NCI-H526 treated with DMSO at 0.1 percent for 48 hours (cell line): ENCODE measurements at regions not wholly inside any gene's neighbourhood (a gene's known extent, or its start where the extent isn't known, plus 50 kb on each side); places are given as distances from the start of the nearest gene placed in this dataset.
"Not testable (repeated sequence)": the region's sequence is repeated elsewhere in the genome, so short reads cannot be mapped to it uniquely, and the experiment has no call there.

ENCODE experiments used
- DNase-seq: peaks from one replicate; lab custom pipeline; 2025; lab: John Stamatoyannopoulos, UW

DNA sequence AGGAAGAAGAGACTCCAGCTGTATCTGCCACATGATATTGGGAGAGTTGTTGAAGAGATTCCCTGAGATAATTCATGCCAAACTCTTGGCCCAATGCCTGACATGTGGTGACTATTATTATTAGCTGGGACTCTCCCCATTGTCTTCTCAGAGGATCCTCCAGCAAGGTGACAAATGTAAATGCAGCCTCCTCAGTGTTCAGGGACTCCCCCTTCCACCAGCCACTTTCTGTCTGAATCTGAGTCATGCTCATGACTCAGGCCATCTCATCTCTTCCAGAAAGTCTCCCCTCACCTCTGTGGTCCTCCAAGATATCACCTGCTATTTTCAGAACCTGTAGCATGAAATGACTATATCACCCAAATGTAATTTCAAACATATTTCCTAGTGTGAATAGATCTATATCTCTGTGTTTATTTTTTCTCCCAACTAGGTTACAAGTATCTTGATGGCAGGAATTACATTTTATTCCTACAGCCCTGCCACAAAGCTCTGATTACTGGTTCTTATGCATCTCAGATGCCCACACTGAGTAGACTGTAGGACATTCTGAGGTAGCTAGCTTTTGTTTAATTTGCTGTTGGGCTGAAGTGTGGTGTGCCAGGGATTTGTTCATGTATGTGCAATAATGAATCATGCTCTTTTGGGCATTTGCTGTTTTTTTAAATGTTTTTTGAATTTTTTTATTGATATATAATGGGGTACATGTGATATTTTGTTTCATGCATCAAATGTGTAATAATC, 126.6 kb upstream of the IL12B start:
- no peak for DNase-seq

GRCh38 chr5:159458217-159458711, 128.0 kb upstream of the IL12B start:
- DNase-seq: no peak

GRCh38 chr5:159459132-159459627, 128.9 kb upstream of the IL12B start:
- no peak for DNase-seq

DNA sequence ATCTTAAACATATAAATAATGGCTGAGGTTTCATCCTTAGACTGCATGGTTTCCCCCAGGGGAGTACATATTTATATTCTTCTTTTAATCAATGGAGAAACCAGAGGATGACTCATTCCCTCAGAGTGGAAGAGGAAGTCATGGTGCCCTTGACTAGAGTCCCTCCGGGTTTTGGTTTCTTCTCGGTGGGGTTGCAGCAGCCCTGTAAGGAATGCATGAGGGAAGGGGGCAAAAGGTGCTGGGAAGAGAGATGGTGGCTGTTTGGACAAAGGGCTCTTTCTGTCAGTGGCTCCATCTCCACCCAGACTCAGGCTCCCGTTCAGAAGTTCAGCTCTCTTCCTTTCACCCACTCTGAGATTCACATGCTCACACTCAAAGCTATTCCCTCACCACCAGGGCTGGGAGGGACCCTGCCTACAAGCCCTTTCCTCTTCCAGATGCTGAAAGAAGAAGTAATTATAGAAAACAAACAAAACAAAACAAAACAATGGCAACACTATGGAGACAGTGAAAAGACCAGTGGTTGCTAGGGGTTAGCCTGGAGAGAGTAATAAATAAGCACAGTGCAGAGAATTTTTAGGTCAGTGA, 129.8 kb upstream of the IL12B start:
- DNase-seq: no peak

DNA sequence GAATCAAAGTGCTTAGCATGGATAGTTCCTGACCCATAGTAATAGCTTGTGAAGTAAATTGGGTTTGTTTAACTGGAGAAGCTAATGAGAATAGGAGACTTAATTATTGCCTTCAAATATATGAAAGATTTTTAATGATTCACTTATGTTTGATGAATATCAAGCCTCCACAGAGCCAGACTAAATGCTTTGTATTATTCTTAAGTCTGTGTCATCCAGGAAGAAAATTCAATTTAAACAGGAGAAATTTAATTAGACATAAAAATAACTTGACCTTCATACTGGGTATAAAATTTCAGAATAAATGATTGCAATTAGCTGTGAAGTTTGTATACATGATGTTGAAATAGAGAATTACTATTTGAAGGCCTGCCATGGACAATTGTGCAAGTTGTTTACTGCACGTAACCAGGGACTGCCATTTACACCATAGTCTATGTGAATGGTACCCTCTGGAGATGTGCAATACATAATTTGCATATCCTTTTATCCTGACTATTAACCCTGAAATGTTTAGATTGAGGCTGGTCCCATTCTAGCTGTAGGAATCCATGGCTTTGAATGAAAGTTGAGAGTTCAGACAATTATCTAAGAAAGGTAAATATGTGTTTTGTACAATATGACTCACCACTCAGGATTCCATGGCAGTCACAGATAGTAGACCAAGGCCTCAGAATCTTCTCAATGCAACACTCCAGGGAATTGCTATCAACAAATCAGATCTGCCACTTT, 133.5 kb upstream of the IL12B start:
- no peak for DNase-seq

GRCh38 chr5:159465604-159466003, 135.3 kb upstream of the IL12B start:
- no peak for DNase-seq

- DNase-seq: no peak
These were observed 137.4 kb upstream of the IL12B start for GRCh38 chr5:159467666-159468065.

- no peak for DNase-seq
These were observed 139.4 kb upstream of the IL12B start for GRCh38 chr5:159469496-159470372.

GRCh38 chr5:159471904-159472303, 141.6 kb upstream of the IL12B start:
- DNase-seq: no peak

- no peak for DNase-seq
These were observed 144.7 kb upstream of the IL12B start for GRCh38 chr5:159475026-159475425.

- no peak for DNase-seq
These were observed 148.7 kb upstream of the IL12B start for GRCh38 chr5:159478950-159479349.

- DNase-seq: no peak
These were observed 150.6 kb upstream of the IL12B start for GRCh38 chr5:159480849-159481248.

- no peak for DNase-seq
These were observed 151.5 kb upstream of the IL12B start for GRCh38 chr5:159481751-159482150.

GRCh38 chr5:159486836-159487235, 156.5 kb upstream of the IL12B start:
- DNase-seq: no peak

- DNase-seq: no peak
These were observed 158.2 kb upstream of the IL12B start for GRCh38 chr5:159488516-159488915.

- no peak for DNase-seq
These were observed 159.5 kb upstream of the IL12B start for GRCh38 chr5:159489779-159490178.

DNA sequence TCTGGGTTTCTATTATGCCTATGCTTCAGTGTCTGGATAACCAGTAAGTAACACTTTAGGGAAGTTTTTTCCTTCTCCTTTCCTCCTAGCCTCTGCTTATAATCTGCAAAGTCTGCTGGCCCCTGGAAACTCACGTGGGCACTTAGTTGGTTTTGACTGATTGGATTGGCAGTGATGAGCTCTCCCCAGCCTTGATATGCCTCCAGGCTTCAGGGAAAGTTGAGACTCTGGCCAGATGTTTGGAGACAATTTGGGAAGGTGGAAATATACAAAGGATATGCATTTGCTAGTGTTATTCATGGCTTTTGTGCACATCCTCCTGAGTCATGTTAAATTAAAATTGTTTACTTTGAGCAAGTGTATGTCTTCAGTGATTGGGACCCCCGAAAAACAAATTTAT, 160.2 kb upstream of the IL12B start:
- DNase-seq: no peak

GRCh38 chr5:159493696-159494095, 163.4 kb upstream of the IL12B start:
- DNase-seq: no peak

DNA sequence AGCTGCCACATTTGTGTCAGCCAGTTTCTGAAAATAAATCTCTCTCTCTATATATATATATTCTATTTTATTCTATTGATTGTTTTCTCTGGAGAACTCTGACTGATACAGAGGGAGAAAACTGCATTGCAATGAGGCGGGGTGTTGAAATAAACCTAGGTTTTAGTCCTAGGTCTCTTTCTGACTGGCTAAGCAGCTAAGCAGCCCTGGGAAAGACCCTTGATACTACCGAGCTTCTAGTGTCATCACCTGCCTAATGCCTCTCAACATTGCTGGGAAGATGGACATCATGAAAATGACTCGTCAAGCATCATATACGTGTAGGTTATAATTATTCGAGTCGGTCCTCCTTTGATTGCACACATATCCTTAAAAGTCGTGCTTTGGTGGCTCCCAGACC, 166.5 kb upstream of the IL12B start:
- DNase-seq: no peak

DNA sequence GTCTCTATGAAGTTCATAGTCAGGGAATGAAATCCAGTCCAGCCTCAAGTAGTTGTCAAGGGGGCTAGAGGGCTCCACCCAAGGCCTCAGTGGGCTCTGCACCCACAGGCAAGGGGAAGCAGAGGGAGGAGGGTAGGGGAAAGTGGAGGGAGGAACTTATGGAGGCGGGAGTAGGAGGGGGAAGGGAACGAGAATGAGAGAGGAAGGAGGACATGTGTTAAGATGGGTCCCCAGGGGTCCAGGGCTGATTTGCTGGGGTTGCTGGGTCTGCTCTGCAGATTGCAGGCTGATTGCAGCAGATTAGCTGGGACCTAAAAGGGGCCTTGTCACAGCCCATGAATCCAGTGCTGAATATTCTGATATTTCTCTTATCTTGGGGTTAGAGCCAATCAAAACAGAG, 166.9 kb upstream of the IL12B start:
- no peak for DNase-seq

GRCh38 chr5:159498630-159499029, 168.3 kb upstream of the IL12B start:
- no peak for DNase-seq

- DNase-seq: not testable (repeated sequence)
These were observed 171.8 kb upstream of the IL12B start for GRCh38 chr5:159502116-159502515.
